ENCODE measurements at regions not wholly inside any gene's neighbourhood (a gene's known extent, or its start where the extent isn't known, plus 50 kb on each side); places are given as distances from the start of the nearest gene placed in this dataset.

GRCh38 chr6:51533962-51534361 lies 553.5 kb downstream of the PKHD1 start:
- DNase-seq (ENCODE audit: low spot score) = no peak
- intact Hi-C loops (cut with DNase I) = no loop called here

- no peak for DNase-seq (ENCODE audit: low spot score)
- intact Hi-C loops (cut with DNase I) = no loop called here
Measured at GRCh38 chr6:51535327-51535726, 552.1 kb downstream of the PKHD1 start.

GRCh38 chr6:51536728-51537127 lies 550.7 kb downstream of the PKHD1 start:
- intact Hi-C loops (cut with DNase I) = no loop called here
- no peak for DNase-seq (ENCODE audit: low spot score)

- no peak for DNase-seq (ENCODE audit: low spot score)
- intact Hi-C loops (cut with DNase I) = no loop called here
Measured at GRCh38 chr6:51541847-51542246, 545.6 kb downstream of the PKHD1 start.

GRCh38 chr6:51542475-51542874 lies 544.9 kb downstream of the PKHD1 start:
- intact Hi-C loops (cut with DNase I) = no loop called here
- no peak for DNase-seq (ENCODE audit: low spot score)

- no peak for DNase-seq (ENCODE audit: low spot score)
- intact Hi-C loops (cut with DNase I) = no loop called here
Measured at GRCh38 chr6:51550243-51550642, 537.2 kb downstream of the PKHD1 start.

- DNase-seq (ENCODE audit: low spot score) = no peak
- intact Hi-C loops (cut with DNase I) = no loop called here
Measured at GRCh38 chr6:51552435-51552834, 535.0 kb downstream of the PKHD1 start.

GRCh38 chr6:51553246-51554015 lies 534.0 kb downstream of the PKHD1 start:
- intact Hi-C loops (cut with DNase I) = no loop called here
- no peak for DNase-seq (ENCODE audit: low spot score)

- intact Hi-C loops (cut with DNase I) = no loop called here
- no peak for DNase-seq (ENCODE audit: low spot score)
Measured at GRCh38 chr6:51554029-51554428, 533.4 kb downstream of the PKHD1 start.

- intact Hi-C loops (cut with DNase I) = no loop called here
- DNase-seq (ENCODE audit: low spot score) = no peak
Measured at GRCh38 chr6:51559059-51559458, 528.4 kb downstream of the PKHD1 start.

GRCh38 chr6:51562198-51562597 lies 525.2 kb downstream of the PKHD1 start:
- intact Hi-C loops (cut with DNase I) = no loop called here

More at GRCh38 chr6:51562198-51562597, 525.2 kb downstream of the PKHD1 start:
- DNase-seq (ENCODE audit: low spot score) = no peak

All from posterior vena cava (tissue), 2 donors.